HCT116 (cell line): ENCODE measurements at regions not wholly inside any gene's neighbourhood (a gene's known extent, or its start where the extent isn't known, plus 50 kb on each side); places are given as distances from the start of the nearest gene placed in this dataset.
"Not testable (repeated sequence)": the region's sequence is repeated elsewhere in the genome, so short reads cannot be mapped to it uniquely, and the experiment has no call there.

Experiments
- ATAC-seq: fragments of 200-7000 bp; cut with Tn5 transposase; 2 replicates; pipeline ENCODE4 v1.9.1; 2020; ENCODE audit warnings: mild to moderate bottlenecking, moderate library complexity
- BruUV-seq: library from RNA; stranded (reverse); fragments of 400-500 nt; replicated peaks from 2 replicates; lab custom pipeline; 2021; lab: Mats Ljungman, UMichigan
- CTCF ChIA-PET: fragments of 300-600 bp; sonication (Branson Sonifier 250); formaldehyde crosslinking; loops from one replicate; lab custom pipeline; 2021; ENCODE audit warnings: antibody characterized with exemption; lab: Charles Lee
- POLR2A ChIA-PET: fragments of 300-600, 350-600 bp; sonication (Branson Sonifier 250); formaldehyde crosslinking; loops from one replicate; lab custom pipeline; 2021; ENCODE audit warnings: antibody characterized with exemption; lab: Charles Lee
- RAD21 ChIA-PET, 2 experiments: fragments of 300-600 bp; sonication (Branson Sonifier 250); formaldehyde crosslinking; loops; one replicate each; lab custom pipeline; 2023; ENCODE audit warnings: low total read pairs in 2 of 2; ENCODE audit not compliant: uncharacterized antibody in 2 of 2, unreplicated experiment in 2 of 2, low non-redundant PET in 1 of 2; lab: Charles Lee
- DNase-seq: peaks from one replicate; pipeline ENCODE4 v3.0.0-alpha.2; 2010; ENCODE audit warnings: low read depth, low spot score
- H2AFZ ChIP-seq: fragments of 200-600 bp; shearing (Covaris generic), sonication (generic); 2 replicates; pipeline ENCODE4 v1.6.1; 2017; ENCODE audit warnings: low read depth, mixed run types, mixed read lengths, antibody characterized with exemption, low read length; ENCODE audit not compliant: poor library complexity, severe bottlenecking
- H3K27ac ChIP-seq: 2 replicates; pipeline ENCODE4 v1.5.1; 2012; ENCODE audit warnings: low read depth, low read length
- H3K27me3 ChIP-seq: fragments of 200-600 bp; sonication (generic); 2 replicates; pipeline ENCODE4 v1.6.1; 2016; ENCODE audit warnings: mixed run types, low read length, mixed read lengths; ENCODE audit not compliant: insufficient read depth
- H3K36me3 ChIP-seq, 2 experiments: fragments of 200-500 bp in 1 of 2; fragments of 200-600 bp in 1 of 2; sonication (Bioruptor generic) in 1 of 2; sonication (generic) in 1 of 2; 2 replicates each; pipeline versions ENCODE4 v1.5.1 to v1.6.1; 2014 to 2016; ENCODE audit warnings: low read length in 2 of 2, inconsistent platforms in 1 of 2, mixed read lengths in 1 of 2, mixed run types in 1 of 2; ENCODE audit not compliant: insufficient read depth in 2 of 2, control insufficient read depth in 1 of 2
- H3K4me1 ChIP-seq, 2 experiments: fragments of 200-600 bp in 1 of 2; sonication (generic) in 1 of 2; 2 replicates each; pipeline versions ENCODE4 v1.5.1 to v1.6.1; 2012 to 2017; ENCODE audit warnings: low read length in 2 of 2, inconsistent platforms in 1 of 2, mild to moderate bottlenecking in 1 of 2, mixed read lengths in 1 of 2, mixed run types in 1 of 2, moderate library complexity in 1 of 2; ENCODE audit not compliant: insufficient read depth in 2 of 2, control insufficient read depth in 1 of 2
- H3K4me2 ChIP-seq: fragments of 200-600 bp; sonication (generic); 2 replicates; pipeline ENCODE4 v1.6.1; 2017; ENCODE audit warnings: mixed run types, low read length, mixed read lengths
- H3K4me3 ChIP-seq, 2 experiments: fragments of 200-600 bp in 1 of 2; sonication (generic) in 1 of 2; replicated peaks in 1 of 2; 2 replicates each; pipeline ENCODE4 v1.5.1; 2011 to 2016; ENCODE audit warnings: low read length in 2 of 2, control low read depth in 1 of 2, low read depth in 1 of 2, mild to moderate bottlenecking in 1 of 2, mixed read lengths in 1 of 2, mixed run types in 1 of 2
- H3K79me2 ChIP-seq: fragments of 200-600 bp; sonication (generic); 2 replicates; pipeline ENCODE4 v1.6.1; 2017; ENCODE audit warnings: mild to moderate bottlenecking, mixed run types, low read length, moderate library complexity, mixed read lengths; ENCODE audit not compliant: insufficient read depth
- H3K9ac ChIP-seq: fragments of 200-600 bp; sonication (generic); 2 replicates; pipeline ENCODE4 v1.6.1; 2016; ENCODE audit warnings: low read length, mixed read lengths
- H3K9me2 ChIP-seq: fragments of 200-600 bp; sonication (generic), shearing (Covaris generic); 2 replicates; pipeline ENCODE4 v1.6.1; 2017; ENCODE audit warnings: mixed run types, mild to moderate bottlenecking, moderate library complexity; ENCODE audit not compliant: insufficient read depth
- H3K9me3 ChIP-seq, 2 experiments: fragments of 200-500 bp in 1 of 2; fragments of 200-600 bp in 1 of 2; sonication (Bioruptor generic) in 1 of 2; sonication (generic) in 1 of 2; 2 replicates each; pipeline ENCODE4 v1.6.1; 2014 to 2017; ENCODE audit warnings: low read length in 2 of 2, mixed read lengths in 2 of 2, inconsistent platforms in 1 of 2, low read depth in 1 of 2, mild to moderate bottlenecking in 1 of 2, mixed run types in 1 of 2, moderate library complexity in 1 of 2; ENCODE audit not compliant: control insufficient read depth in 1 of 2, insufficient read depth in 1 of 2
- H4K20me1 ChIP-seq: fragments of 200-600 bp; sonication (generic), shearing (Covaris generic); 2 replicates; pipeline ENCODE4 v1.6.1; 2017; ENCODE audit warnings: mixed run types, mild to moderate bottlenecking, moderate library complexity; ENCODE audit not compliant: insufficient read depth
- ATF3 ChIP-seq: IDR thresholded peaks from 2 replicates; pipeline ENCODE4 v1.6.1; 2012
- CEBPB ChIP-seq: IDR thresholded peaks from 2 replicates; pipeline ENCODE4 v1.6.1; 2012; ENCODE audit warnings: low read depth
- CTCF ChIP-seq, 3 experiments: fragments of 200-600 bp in 1 of 3; sonication (generic) in 1 of 3; IDR thresholded peaks in 2 of 3; conservative IDR thresholded peaks in 1 of 3; 2 replicates each; pipeline ENCODE4 v1.5.1; 2012 to 2017; ENCODE audit warnings: low read depth in 2 of 3, low read length in 2 of 3, antibody characterized with exemption in 1 of 3, borderline replicate concordance in 1 of 3, control low read depth in 1 of 3, mild to moderate bottlenecking in 1 of 3, mixed read lengths in 1 of 3, mixed run types in 1 of 3, moderate library complexity in 1 of 3; ENCODE audit not compliant: insufficient read depth in 1 of 3
- EGR1 ChIP-seq: IDR thresholded peaks from 2 replicates; pipeline ENCODE4 v1.6.1; 2012; ENCODE audit warnings: low read depth
- EZH2 ChIP-seq: fragments of 200-600 bp; sonication (generic); IDR thresholded peaks from 2 replicates; pipeline ENCODE4 v1.6.1; 2017; ENCODE audit warnings: antibody characterized with exemption, mixed run types
- EZH2phosphoT487 ChIP-seq: fragments of 200-600 bp; IDR thresholded peaks from 2 replicates; pipeline ENCODE4 v1.6.1; 2018; ENCODE audit warnings: antibody characterized with exemption, borderline replicate concordance
- MAX ChIP-seq: IDR thresholded peaks from 2 replicates; pipeline ENCODE4 v1.6.1; 2012
- POLR2A ChIP-seq: IDR thresholded peaks from 2 replicates; pipeline ENCODE4 v1.7.0; 2011; ENCODE audit warnings: borderline replicate concordance; ENCODE audit not compliant: insufficient read depth, insufficient read length; ENCODE audit errors: extremely low read depth
- RAD21 ChIP-seq: IDR thresholded peaks from 2 replicates; pipeline ENCODE4 v1.6.1; 2012; ENCODE audit warnings: low read depth, mild to moderate bottlenecking
- SP1 ChIP-seq: IDR thresholded peaks from 2 replicates; pipeline ENCODE4 v1.6.1; 2012; ENCODE audit warnings: low read depth
- ZFX ChIP-seq: fragments of 450-650 bp; IDR thresholded peaks from 2 replicates; pipeline ENCODE4 v1.6.1; 2017
- ZNF274 ChIP-seq: fragments of 200-500 bp; sonication (Bioruptor generic); IDR thresholded peaks from 2 replicates; pipeline ENCODE4 v1.6.1; 2014; ENCODE audit warnings: mild to moderate bottlenecking, low read depth, low read length, inconsistent platforms
- intact Hi-C: fragments of 100-400 bp; cut with micrococcal nuclease; formaldehyde crosslinking; loops from 2 replicates; pipeline ENCODE4 v1.10.0; 2022

GRCh38 chr9:80659751-80660150 lies 1029.6 kb downstream of the TLE1 start:
- intact Hi-C loops = not testable (repeated sequence)

GRCh38 chr9:80651044-80651443 lies 1038.3 kb downstream of the TLE1 start:
- Histone ChIP-seq H3K4me2 (no peak overlapping the region), H3K27me3 (no peaks in the 10 kb centered on the region), H3K27ac (no peak overlapping the region), H3K36me3 (no peaks in the 10 kb centered on the region), H3K79me2 (no peaks in the 10 kb centered on the region), H3K4me1 (no peaks in the 10 kb centered on the region), H3K9me3 (peaks cover 0 to 4% of the 10 kb centered on the region in 2 experiments; a peak in 2 of 4 replicates), H4K20me1 (no peaks in the 10 kb centered on the region), H3K4me3 (no peak overlapping the region), H3K9ac (no peak overlapping the region), H3K9me2 (no peaks in the 10 kb centered on the region), H2AFZ (no peak overlapping the region)
- intact Hi-C loops = no loop called here
- RAD21 ChIA-PET = no interaction called here
- POLR2A ChIA-PET = no interaction called here
- ATAC-seq (no peak), DNase-seq (no peak)
- TF ChIP-seq EZH2phosphoT487 = no peak
- TF ChIP-seq CEBPB = no peak
- TF ChIP-seq POLR2A = no peak
- no peak for TF ChIP-seq CTCF (IDR thresholded peaks at IDR 0.05 in 2 of 3, conservative IDR thresholded peaks at IDR 0.05 in 1 of 3; ENCODE audit: borderline replicate concordance in 1 of 3, insufficient read depth in 1 of 3, low read depth in 2 of 3, low read length in 2 of 3)
- no peak for TF ChIP-seq ZNF274
- no peak for TF ChIP-seq EGR1
- TF ChIP-seq ATF3 = no peak
- TF ChIP-seq RAD21 = no peak
- no peak for TF ChIP-seq ZFX
- TF ChIP-seq SP1 = no peak
- TF ChIP-seq MAX = no peak
- TF ChIP-seq EZH2 = no peak
- CTCF ChIA-PET = no interaction called here
- no TSS peak for BruUV-seq

More at GRCh38 chr9:80659751-80660150, 1029.6 kb downstream of the TLE1 start:
- H3K4me3 ChIP-seq, H3K27ac ChIP-seq, H3K4me2 ChIP-seq, H3K9me3 ChIP-seq, H2AFZ ChIP-seq, H3K27me3 ChIP-seq, BruUV-seq, H3K79me2 ChIP-seq, H3K4me1 ChIP-seq, CTCF ChIA-PET, POLR2A ChIA-PET, RAD21 ChIA-PET, DNase-seq, H3K36me3 ChIP-seq, ATAC-seq, H4K20me1 ChIP-seq, H3K9ac ChIP-seq, H3K9me2 ChIP-seq: not testable (repeated sequence)
